GM23338 (cell line): ENCODE measurements at regions not wholly inside any gene's neighbourhood (a gene's known extent, or its start where the extent isn't known, plus 50 kb on each side); places are given as distances from the start of the nearest gene placed in this dataset.
A peak's percentile ranks its signal among the peaks of the same experiment; 100 is the strongest.

Experiments
- ATAC-seq: fragments of 200-7000 bp; cut with Tn5 transposase; 3 replicates; pipeline ENCODE4 v1.9.1; 2020
- DNase-seq: peaks from one replicate; pipeline ENCODE4 v3.0.0-alpha.2; 2015; ENCODE audit warnings: low spot score
- H2AFZ ChIP-seq: fragments of 200-600 bp; sonication (generic); 2 replicates; pipeline ENCODE4 v1.8.0; 2016; ENCODE audit warnings: antibody characterized with exemption, mild to moderate bottlenecking, moderate library complexity
- H3F3A ChIP-seq: fragments of 200-600 bp; sonication (generic); replicated peaks from 2 replicates; pipeline ENCODE4 v1.8.0; 2017; ENCODE audit warnings: antibody characterized with exemption, mixed run types, low read depth
- H3K27ac ChIP-seq: fragments of 200-600 bp; sonication (generic); 2 replicates; pipeline ENCODE4 v1.6.1; 2016; ENCODE audit warnings: low read depth
- H3K27me3 ChIP-seq: fragments of 200-600 bp; sonication (generic); 2 replicates; pipeline ENCODE4 v1.8.0; 2016; ENCODE audit warnings: mild to moderate bottlenecking, mixed run types, moderate library complexity; ENCODE audit not compliant: insufficient read depth
- H3K36me3 ChIP-seq: fragments of 200-600 bp; sonication (generic); 2 replicates; pipeline ENCODE4 v1.8.0; 2016; ENCODE audit warnings: mild to moderate bottlenecking; ENCODE audit not compliant: insufficient read depth
- H3K4me1 ChIP-seq: fragments of 200-600 bp; sonication (generic); 2 replicates; pipeline ENCODE4 v1.8.0; 2016; ENCODE audit warnings: mild to moderate bottlenecking, moderate library complexity; ENCODE audit not compliant: insufficient read depth
- H3K4me2 ChIP-seq: fragments of 200-600 bp; sonication (generic); 2 replicates; pipeline ENCODE4 v1.7.1; 2017; ENCODE audit warnings: mixed run types
- H3K4me3 ChIP-seq: fragments of 200-600 bp; sonication (generic); 2 replicates; pipeline ENCODE4 v1.6.1; 2016; ENCODE audit warnings: mixed run types
- H3K79me2 ChIP-seq: fragments of 200-600 bp; sonication (generic); replicated peaks from 2 replicates; pipeline ENCODE4 v1.8.0; 2017; ENCODE audit warnings: mild to moderate bottlenecking; ENCODE audit not compliant: insufficient read depth
- H3K9me2 ChIP-seq: fragments of 200-600 bp; sonication (generic); 2 replicates; pipeline ENCODE4 v1.8.0; 2017; ENCODE audit not compliant: insufficient read depth
- H4K20me1 ChIP-seq: fragments of 200-600 bp; sonication (generic); replicated peaks from 2 replicates; pipeline ENCODE4 v1.8.0; 2017; ENCODE audit warnings: mild to moderate bottlenecking; ENCODE audit not compliant: insufficient read depth
- H3K27ac Mint-ChIP-seq: 2 replicates; pipeline ENCODE4 v1.8.0; 2020; ENCODE audit warnings: inconsistent platforms, mild to moderate bottlenecking, moderate library complexity, mixed read lengths
- H3K27me3 Mint-ChIP-seq: 3 replicates; pipeline ENCODE4 v1.8.0; 2022; ENCODE audit warnings: low read depth, mild to moderate bottlenecking, moderate library complexity, mixed read lengths, inconsistent platforms; ENCODE audit not compliant: insufficient read depth, poor library complexity
- H3K36me3 Mint-ChIP-seq: 3 replicates; pipeline ENCODE4 v1.8.0; 2021; ENCODE audit warnings: low read depth, mild to moderate bottlenecking, inconsistent platforms, moderate library complexity, mixed read lengths
- H3K4me1 Mint-ChIP-seq: 3 replicates; pipeline ENCODE4 v1.8.0; 2020; ENCODE audit warnings: mild to moderate bottlenecking, inconsistent platforms, mixed read lengths
- H3K4me3 Mint-ChIP-seq: 3 replicates; pipeline ENCODE4 v1.8.0; 2021; ENCODE audit warnings: moderate library complexity, mild to moderate bottlenecking, inconsistent platforms, mixed read lengths
- H3K9me3 Mint-ChIP-seq: 3 replicates; pipeline ENCODE4 v1.8.0; 2020; ENCODE audit warnings: moderate library complexity, mild to moderate bottlenecking, inconsistent platforms, mixed read lengths
- CREB1 ChIP-seq: fragments of 250-450 bp; sonication (Bioruptor Pico); IDR thresholded peaks from 2 replicates; pipeline ENCODE4 v1.5.0; 2020; ENCODE audit warnings: low read depth, mild to moderate bottlenecking, moderate library complexity
- EZH2 ChIP-seq: fragments of 200-600 bp; sonication (generic); IDR thresholded peaks from one replicate; pipeline ENCODE4 v1.8.0; 2017; ENCODE audit warnings: antibody characterized with exemption, mild to moderate bottlenecking, low read depth; ENCODE audit not compliant: unreplicated experiment
- EZH2phosphoT487 ChIP-seq: fragments of 200-600 bp; sonication (generic); IDR thresholded peaks from one replicate; pipeline ENCODE4 v1.8.1; 2018; ENCODE audit warnings: antibody characterized with exemption; ENCODE audit not compliant: unreplicated experiment
- JUNB ChIP-seq: IDR thresholded peaks from one replicate; pipeline ENCODE4 v1.6.1; 2016; ENCODE audit warnings: antibody characterized with exemption; ENCODE audit not compliant: unreplicated experiment
- NANOG ChIP-seq: IDR thresholded peaks from 2 replicates; pipeline ENCODE4 v1.6.1; 2016; ENCODE audit warnings: antibody characterized with exemption, borderline replicate concordance
- POLR2AphosphoS5 ChIP-seq: IDR thresholded peaks from 2 replicates; pipeline ENCODE4 v1.6.1; 2016; ENCODE audit warnings: antibody characterized with exemption, low read depth
- STAT1 ChIP-seq: IDR thresholded peaks from one replicate; pipeline ENCODE4 v1.6.1; 2016; ENCODE audit warnings: antibody characterized with exemption; ENCODE audit not compliant: unreplicated experiment
- TF ChIP-seq, protein P1 (sequence below): IDR thresholded peaks from 2 replicates; pipeline ENCODE4 v1.6.1; 2016; ENCODE audit warnings: antibody characterized with exemption
- TF ChIP-seq, protein P2 (sequence below): IDR thresholded peaks from one replicate; pipeline ENCODE4 v1.6.1; 2018; ENCODE audit warnings: antibody characterized with exemption; ENCODE audit not compliant: unreplicated experiment
- TF ChIP-seq, protein P3 (sequence below), 2 experiments: fragments of 200-600 bp in 1 of 2; sonication (generic) in 1 of 2; conservative IDR thresholded peaks; 2 replicates each; pipeline versions ENCODE4 v1.5.1 to v1.6.1; 2016 to 2017; ENCODE audit warnings: antibody characterized with exemption in 2 of 2, low read depth in 2 of 2, mild to moderate bottlenecking in 2 of 2, moderate library complexity in 1 of 2

DNA sequence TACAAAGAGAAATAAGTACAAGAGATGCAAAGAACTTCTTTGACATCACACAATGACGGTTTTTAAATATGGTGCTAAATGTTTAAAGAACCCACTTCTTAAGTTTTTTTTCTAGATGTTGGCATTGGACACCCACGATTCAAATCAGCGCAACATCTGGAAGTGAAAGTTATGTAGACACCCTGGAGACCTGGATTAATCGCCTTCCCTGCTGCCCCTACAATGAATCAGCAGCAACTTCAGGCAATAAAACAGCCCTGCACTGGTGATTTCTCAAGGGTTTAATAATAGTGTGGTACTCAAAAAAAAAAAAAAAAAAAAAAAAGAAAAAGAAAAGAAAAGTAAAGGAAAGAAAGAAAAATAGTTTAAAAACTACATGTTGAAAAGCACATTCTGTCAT, 248.3 kb downstream of the NUF2 start:
- no peak overlapping the region for H3K4me3 ChIP-seq
- peak overlapping the region; percentile 34; the same call in 1 of the 2 replicates for H3K27ac ChIP-seq
- DNase-seq = no peak
- H3K36me3 Mint-ChIP-seq = no peaks in the 10 kb centered on the region
- H3K9me3 Mint-ChIP-seq = no peaks in the 10 kb centered on the region
- TF ChIP-seq, protein P1, sequence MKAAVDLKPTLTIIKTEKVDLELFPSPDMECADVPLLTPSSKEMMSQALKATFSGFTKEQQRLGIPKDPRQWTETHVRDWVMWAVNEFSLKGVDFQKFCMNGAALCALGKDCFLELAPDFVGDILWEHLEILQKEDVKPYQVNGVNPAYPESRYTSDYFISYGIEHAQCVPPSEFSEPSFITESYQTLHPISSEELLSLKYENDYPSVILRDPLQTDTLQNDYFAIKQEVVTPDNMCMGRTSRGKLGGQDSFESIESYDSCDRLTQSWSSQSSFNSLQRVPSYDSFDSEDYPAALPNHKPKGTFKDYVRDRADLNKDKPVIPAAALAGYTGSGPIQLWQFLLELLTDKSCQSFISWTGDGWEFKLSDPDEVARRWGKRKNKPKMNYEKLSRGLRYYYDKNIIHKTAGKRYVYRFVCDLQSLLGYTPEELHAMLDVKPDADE = no peak
- TF ChIP-seq EZH2phosphoT487 (no peak), JUNB (no peak), POLR2AphosphoS5 (no peak), NANOG (no peak)
- TF ChIP-seq, protein P2, sequence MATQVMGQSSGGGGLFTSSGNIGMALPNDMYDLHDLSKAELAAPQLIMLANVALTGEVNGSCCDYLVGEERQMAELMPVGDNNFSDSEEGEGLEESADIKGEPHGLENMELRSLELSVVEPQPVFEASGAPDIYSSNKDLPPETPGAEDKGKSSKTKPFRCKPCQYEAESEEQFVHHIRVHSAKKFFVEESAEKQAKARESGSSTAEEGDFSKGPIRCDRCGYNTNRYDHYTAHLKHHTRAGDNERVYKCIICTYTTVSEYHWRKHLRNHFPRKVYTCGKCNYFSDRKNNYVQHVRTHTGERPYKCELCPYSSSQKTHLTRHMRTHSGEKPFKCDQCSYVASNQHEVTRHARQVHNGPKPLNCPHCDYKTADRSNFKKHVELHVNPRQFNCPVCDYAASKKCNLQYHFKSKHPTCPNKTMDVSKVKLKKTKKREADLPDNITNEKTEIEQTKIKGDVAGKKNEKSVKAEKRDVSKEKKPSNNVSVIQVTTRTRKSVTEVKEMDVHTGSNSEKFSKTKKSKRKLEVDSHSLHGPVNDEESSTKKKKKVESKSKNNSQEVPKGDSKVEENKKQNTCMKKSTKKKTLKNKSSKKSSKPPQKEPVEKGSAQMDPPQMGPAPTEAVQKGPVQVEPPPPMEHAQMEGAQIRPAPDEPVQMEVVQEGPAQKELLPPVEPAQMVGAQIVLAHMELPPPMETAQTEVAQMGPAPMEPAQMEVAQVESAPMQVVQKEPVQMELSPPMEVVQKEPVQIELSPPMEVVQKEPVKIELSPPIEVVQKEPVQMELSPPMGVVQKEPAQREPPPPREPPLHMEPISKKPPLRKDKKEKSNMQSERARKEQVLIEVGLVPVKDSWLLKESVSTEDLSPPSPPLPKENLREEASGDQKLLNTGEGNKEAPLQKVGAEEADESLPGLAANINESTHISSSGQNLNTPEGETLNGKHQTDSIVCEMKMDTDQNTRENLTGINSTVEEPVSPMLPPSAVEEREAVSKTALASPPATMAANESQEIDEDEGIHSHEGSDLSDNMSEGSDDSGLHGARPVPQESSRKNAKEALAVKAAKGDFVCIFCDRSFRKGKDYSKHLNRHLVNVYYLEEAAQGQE = no peak
- TF ChIP-seq, protein P3, sequence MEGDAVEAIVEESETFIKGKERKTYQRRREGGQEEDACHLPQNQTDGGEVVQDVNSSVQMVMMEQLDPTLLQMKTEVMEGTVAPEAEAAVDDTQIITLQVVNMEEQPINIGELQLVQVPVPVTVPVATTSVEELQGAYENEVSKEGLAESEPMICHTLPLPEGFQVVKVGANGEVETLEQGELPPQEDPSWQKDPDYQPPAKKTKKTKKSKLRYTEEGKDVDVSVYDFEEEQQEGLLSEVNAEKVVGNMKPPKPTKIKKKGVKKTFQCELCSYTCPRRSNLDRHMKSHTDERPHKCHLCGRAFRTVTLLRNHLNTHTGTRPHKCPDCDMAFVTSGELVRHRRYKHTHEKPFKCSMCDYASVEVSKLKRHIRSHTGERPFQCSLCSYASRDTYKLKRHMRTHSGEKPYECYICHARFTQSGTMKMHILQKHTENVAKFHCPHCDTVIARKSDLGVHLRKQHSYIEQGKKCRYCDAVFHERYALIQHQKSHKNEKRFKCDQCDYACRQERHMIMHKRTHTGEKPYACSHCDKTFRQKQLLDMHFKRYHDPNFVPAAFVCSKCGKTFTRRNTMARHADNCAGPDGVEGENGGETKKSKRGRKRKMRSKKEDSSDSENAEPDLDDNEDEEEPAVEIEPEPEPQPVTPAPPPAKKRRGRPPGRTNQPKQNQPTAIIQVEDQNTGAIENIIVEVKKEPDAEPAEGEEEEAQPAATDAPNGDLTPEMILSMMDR (conservative IDR thresholded peaks at IDR 0.05; ENCODE audit: low read depth in 2 of 2) = no peak
- no peak for ATAC-seq
- no peaks in the 10 kb centered on the region for H4K20me1 ChIP-seq
- no peaks in the 10 kb centered on the region for H3K27me3 Mint-ChIP-seq
- H3F3A ChIP-seq = no peaks in the 10 kb centered on the region
- peak overlapping the region; percentile 47; the same call in 1 of the 2 replicates for H3K27ac Mint-ChIP-seq
- H3K36me3 ChIP-seq = no peaks in the 10 kb centered on the region
- no peak overlapping the region for H3K4me3 Mint-ChIP-seq
- peaks cover 21% of the 10 kb centered on the region for H3K4me1 ChIP-seq
- H2AFZ ChIP-seq = no peak overlapping the region
- H3K79me2 ChIP-seq = no peaks in the 10 kb centered on the region
- no peaks in the 10 kb centered on the region; the same call in 1 of the 2 replicates for H3K9me2 ChIP-seq
- H3K27me3 ChIP-seq = no peaks in the 10 kb centered on the region
- peaks cover 19% of the 10 kb centered on the region for H3K4me1 Mint-ChIP-seq
- no peak overlapping the region for H3K4me2 ChIP-seq

DNA sequence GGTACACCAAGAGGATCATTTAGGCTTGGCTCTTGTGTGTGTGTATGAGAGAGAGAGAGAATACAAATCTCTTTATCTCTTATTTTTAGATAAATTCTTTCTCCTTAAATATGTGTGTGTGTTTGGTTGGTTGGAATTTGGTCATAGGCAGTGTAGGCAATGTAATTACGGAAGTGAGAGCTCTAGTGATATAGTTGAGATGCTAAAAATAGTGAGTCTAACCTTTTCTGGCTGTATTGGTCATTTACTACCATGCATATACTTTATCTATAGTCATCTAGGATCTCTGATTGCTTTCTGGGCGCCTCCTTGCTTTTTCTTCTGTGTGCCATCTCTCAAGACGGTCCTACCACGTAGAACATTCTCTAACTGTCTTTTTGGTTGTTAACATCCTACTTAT, 250.2 kb downstream of the NUF2 start:
- H3K4me3 Mint-ChIP-seq = no peak overlapping the region
- H3K27me3 Mint-ChIP-seq = no peaks in the 10 kb centered on the region
- H3K79me2 ChIP-seq = no peaks in the 10 kb centered on the region
- DNase-seq (no peak), ATAC-seq (no peak)
- no peak overlapping the region for H2AFZ ChIP-seq
- no peaks in the 10 kb centered on the region for H4K20me1 ChIP-seq
- no peaks in the 10 kb centered on the region for H3K9me3 Mint-ChIP-seq
- H3K27me3 ChIP-seq = no peaks in the 10 kb centered on the region
- no peaks in the 10 kb centered on the region; the same call in 1 of the 2 replicates for H3K9me2 ChIP-seq
- no peaks in the 10 kb centered on the region for H3K36me3 Mint-ChIP-seq
- peaks cover 4% of the 10 kb centered on the region; the same call in 2 of the 3 replicates for H3K4me1 Mint-ChIP-seq
- peaks cover 2% of the 10 kb centered on the region for H3K4me1 ChIP-seq
- H3K36me3 ChIP-seq = no peaks in the 10 kb centered on the region
- no peak overlapping the region for H3K27ac Mint-ChIP-seq
- H3K4me2 ChIP-seq = no peak overlapping the region
- H3K4me3 ChIP-seq = no peak overlapping the region
- no peak overlapping the region for H3K27ac ChIP-seq
- no peaks in the 10 kb centered on the region for H3F3A ChIP-seq
- TF ChIP-seq CREB1 (no peak), STAT1 (no peak), EZH2phosphoT487 (no peak), NANOG (no peak), EZH2 (no peak), POLR2AphosphoS5 (no peak)
- TF ChIP-seq, protein P2 = no peak
- TF ChIP-seq, protein P1 = no peak
- TF ChIP-seq, protein P3 (conservative IDR thresholded peaks at IDR 0.05; ENCODE audit: low read depth in 2 of 2) = no peak
